BJ (cell line): ENCODE measurements at regions not wholly inside any gene's neighbourhood (a gene's known extent, or its start where the extent isn't known, plus 50 kb on each side); places are given as distances from the start of the nearest gene placed in this dataset.
"Not testable (repeated sequence)": the region's sequence is repeated elsewhere in the genome, so short reads cannot be mapped to it uniquely, and the experiment has no call there.

Experiments
- CTCF ChIA-PET: fragments of 350-600 bp; formaldehyde crosslinking; extraction: SDS; loops from one replicate; lab custom pipeline; 2021; ENCODE audit warnings: antibody characterized with exemption, inconsistent platforms; lab: Yijun Ruan, JAX
- POLR2A ChIA-PET: fragments of 300-600 bp; sonication (Branson Sonifier 250); formaldehyde crosslinking; extraction: SDS; loops from one replicate; lab custom pipeline; 2021; ENCODE audit warnings: antibody characterized with exemption; lab: Charles Lee
- DNase-seq: peaks from one replicate; pipeline ENCODE4 v3.0.0-alpha.2; 2011; ENCODE audit warnings: low read depth
- H3K27me3 ChIP-seq: 2 replicates; pipeline ENCODE4 v1.6.0; 2011; ENCODE audit warnings: low read length; ENCODE audit not compliant: control insufficient read depth, insufficient read depth
- H3K36me3 ChIP-seq: 2 replicates; pipeline ENCODE4 v1.5.1; 2011; ENCODE audit warnings: low read length; ENCODE audit not compliant: control insufficient read depth, insufficient read depth
- H3K4me3 ChIP-seq: 2 replicates; pipeline ENCODE4 v1.5.1; 2011; ENCODE audit warnings: low read depth, mild to moderate bottlenecking, control low read depth, low read length
- CTCF ChIP-seq: IDR thresholded peaks from 2 replicates; pipeline ENCODE4 v1.5.1; 2011; ENCODE audit warnings: low read depth, mild to moderate bottlenecking, control low read depth, inconsistent platforms, low read length, moderate library complexity; ENCODE audit not compliant: insufficient read depth

- ChIA-PET CTCF (no interaction called here), POLR2A (no interaction called here)
- TF ChIP-seq CTCF = no peak
- H3K36me3 ChIP-seq = no peaks in the 10 kb centered on the region
- no peaks in the 10 kb centered on the region for H3K27me3 ChIP-seq
- no peak for DNase-seq
- H3K4me3 ChIP-seq = no peak overlapping the region
These were observed 72.5 kb downstream of the FAM50B start for GRCh38 chr6:3921663-3922062.

GRCh38 chr6:3922619-3923018 lies 73.4 kb downstream of the FAM50B start:
- H3K4me3 ChIP-seq, DNase-seq, H3K27me3 ChIP-seq, H3K36me3 ChIP-seq, POLR2A ChIA-PET: not testable (repeated sequence)
- CTCF ChIA-PET = interaction anchor here (1.8 kb wide), 1 partner anchor 74 kb away, joined by 5 read pairs; the partner anchor contains the start of gene FAM50B

GRCh38 chr6:3925223-3926149 lies 76.3 kb downstream of the FAM50B start:
- CTCF ChIA-PET, H3K36me3 ChIP-seq, POLR2A ChIA-PET, DNase-seq, H3K4me3 ChIP-seq, H3K27me3 ChIP-seq: not testable (repeated sequence)

- DNase-seq = no peak
- ChIA-PET POLR2A (no interaction called here), CTCF (no interaction called here)
- Histone ChIP-seq H3K27me3 (no peaks in the 10 kb centered on the region), H3K36me3 (no peaks in the 10 kb centered on the region), H3K4me3 (no peak overlapping the region)
- no peak for TF ChIP-seq CTCF
These were observed 76.9 kb downstream of the FAM50B start for GRCh38 chr6:3926150-3926482.

GRCh38 chr6:3928111-3928510 lies 78.9 kb downstream of the FAM50B start:
- ChIA-PET POLR2A (interaction anchor here (0.6 kb wide), 2 partner anchors 19 to 27 kb away, joined by 3 to 16 read pairs; no protein-coding TSS in a partner anchor), CTCF (interaction anchor here (0.6 to 1.6 kb wide), 3 partner anchors 18 to 50 kb away, joined by 3 to 5 read pairs (median 3); no protein-coding TSS in a partner anchor)
- Histone ChIP-seq H3K4me3 (no peak overlapping the region), H3K27me3 (no peaks in the 10 kb centered on the region), H3K36me3 (no peaks in the 10 kb centered on the region)
- TF ChIP-seq CTCF = no peak
- no peak for DNase-seq

- no peak overlapping the region for H3K4me3 ChIP-seq
- ChIA-PET CTCF (interaction anchor here (0.6 to 1.8 kb wide), 9 partner anchors 16 to 188 kb away, joined by 3 to 11 read pairs (median 4); partner anchors contain the start of gene FAM50B), POLR2A (interaction anchor here (0.6 to 1.5 kb wide), 2 partner anchors 16 to 68 kb away, joined by 5 to 6 read pairs; no protein-coding TSS in a partner anchor)
- no peaks in the 10 kb centered on the region for H3K27me3 ChIP-seq
- peak; percentile 97 for DNase-seq
- no peaks in the 10 kb centered on the region for H3K36me3 ChIP-seq
- TF ChIP-seq CTCF = no peak
These were observed 80.2 kb downstream of the FAM50B start for GRCh38 chr6:3929281-3929798.
